HL-60 (cell line): ENCODE measurements at regions not wholly inside any gene's neighbourhood (a gene's known extent, or its start where the extent isn't known, plus 50 kb on each side); places are given as distances from the start of the nearest gene placed in this dataset.

Source experiments
- DNase-seq, 2 experiments: peaks; one replicate each; pipeline ENCODE4 v3.0.0-alpha.2; 2010 to 2020; ENCODE audit warnings: low read depth in 1 of 2, low spot score in 1 of 2
- H3K27ac ChIP-seq: fragments of 250-450 bp; sonication (Bioruptor Pico); replicated peaks from 2 replicates; pipeline ENCODE4 v1.5.1; 2020; ENCODE audit warnings: mild to moderate bottlenecking, moderate library complexity
- H3K27me3 ChIP-seq: fragments of 250-450 bp; sonication (Bioruptor Pico); 2 replicates; pipeline ENCODE4 v1.5.1; 2021; ENCODE audit warnings: mild to moderate bottlenecking, moderate library complexity; ENCODE audit not compliant: insufficient read depth, poor library complexity, severe bottlenecking
- H3K4me3 ChIP-seq: replicated peaks from 2 replicates; pipeline ENCODE4 v1.5.1; 2011; ENCODE audit warnings: mild to moderate bottlenecking, control low read depth, low read length; ENCODE audit not compliant: insufficient read depth
- GABPA ChIP-seq: IDR thresholded peaks from 2 replicates; pipeline ENCODE4 v1.6.1; 2012; ENCODE audit warnings: low read depth
- POLR2AphosphoS5 ChIP-seq: IDR thresholded peaks from 2 replicates; pipeline ENCODE4 v1.6.1; 2012; ENCODE audit warnings: low read depth
- SPI1 ChIP-seq: IDR thresholded peaks from 2 replicates; pipeline ENCODE4 v1.6.1; 2012; ENCODE audit warnings: low read depth, mild to moderate bottlenecking, borderline replicate concordance
- TF ChIP-seq, protein P1 (sequence below): IDR thresholded peaks from 2 replicates; pipeline ENCODE4 v1.6.1; 2012; ENCODE audit warnings: low read depth; ENCODE audit not compliant: insufficient replicate concordance
- TF ChIP-seq, protein P2 (sequence below): IDR thresholded peaks from one replicate; pipeline ENCODE4 v1.5.1; 2011; ENCODE audit warnings: low read length, control low read depth, inconsistent platforms; ENCODE audit not compliant: insufficient read depth

DNA sequence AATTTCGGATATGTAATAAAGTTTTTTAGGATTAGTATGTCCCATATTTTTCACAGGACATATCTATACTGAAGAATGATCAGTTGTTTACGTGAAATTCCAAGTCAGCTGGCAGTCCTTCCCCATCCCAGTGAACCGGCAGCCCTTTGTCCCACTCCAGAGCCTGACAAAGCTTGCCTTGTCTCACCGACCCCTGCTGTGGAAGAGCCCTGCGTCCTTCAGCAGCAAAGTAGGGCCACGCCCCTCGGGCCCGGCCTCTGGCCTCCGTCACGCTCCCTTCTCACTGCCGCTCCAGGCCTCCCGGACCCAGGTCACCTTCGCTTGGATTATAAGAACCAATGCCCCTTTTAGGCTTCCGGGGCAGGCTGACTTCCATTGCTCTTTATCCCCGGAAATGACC, 89.8 kb upstream of the TGIF1 start:
- DNase-seq: no peak
- Histone ChIP-seq H3K27ac (no peak overlapping the region), H3K4me3 (no peak overlapping the region), H3K27me3 (no peaks in the 10 kb centered on the region)
- TF ChIP-seq POLR2AphosphoS5 (no peak), SPI1 (no peak), GABPA (no peak)
- TF ChIP-seq, protein P1, sequence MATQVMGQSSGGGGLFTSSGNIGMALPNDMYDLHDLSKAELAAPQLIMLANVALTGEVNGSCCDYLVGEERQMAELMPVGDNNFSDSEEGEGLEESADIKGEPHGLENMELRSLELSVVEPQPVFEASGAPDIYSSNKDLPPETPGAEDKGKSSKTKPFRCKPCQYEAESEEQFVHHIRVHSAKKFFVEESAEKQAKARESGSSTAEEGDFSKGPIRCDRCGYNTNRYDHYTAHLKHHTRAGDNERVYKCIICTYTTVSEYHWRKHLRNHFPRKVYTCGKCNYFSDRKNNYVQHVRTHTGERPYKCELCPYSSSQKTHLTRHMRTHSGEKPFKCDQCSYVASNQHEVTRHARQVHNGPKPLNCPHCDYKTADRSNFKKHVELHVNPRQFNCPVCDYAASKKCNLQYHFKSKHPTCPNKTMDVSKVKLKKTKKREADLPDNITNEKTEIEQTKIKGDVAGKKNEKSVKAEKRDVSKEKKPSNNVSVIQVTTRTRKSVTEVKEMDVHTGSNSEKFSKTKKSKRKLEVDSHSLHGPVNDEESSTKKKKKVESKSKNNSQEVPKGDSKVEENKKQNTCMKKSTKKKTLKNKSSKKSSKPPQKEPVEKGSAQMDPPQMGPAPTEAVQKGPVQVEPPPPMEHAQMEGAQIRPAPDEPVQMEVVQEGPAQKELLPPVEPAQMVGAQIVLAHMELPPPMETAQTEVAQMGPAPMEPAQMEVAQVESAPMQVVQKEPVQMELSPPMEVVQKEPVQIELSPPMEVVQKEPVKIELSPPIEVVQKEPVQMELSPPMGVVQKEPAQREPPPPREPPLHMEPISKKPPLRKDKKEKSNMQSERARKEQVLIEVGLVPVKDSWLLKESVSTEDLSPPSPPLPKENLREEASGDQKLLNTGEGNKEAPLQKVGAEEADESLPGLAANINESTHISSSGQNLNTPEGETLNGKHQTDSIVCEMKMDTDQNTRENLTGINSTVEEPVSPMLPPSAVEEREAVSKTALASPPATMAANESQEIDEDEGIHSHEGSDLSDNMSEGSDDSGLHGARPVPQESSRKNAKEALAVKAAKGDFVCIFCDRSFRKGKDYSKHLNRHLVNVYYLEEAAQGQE: no peak
- TF ChIP-seq, protein P2, sequence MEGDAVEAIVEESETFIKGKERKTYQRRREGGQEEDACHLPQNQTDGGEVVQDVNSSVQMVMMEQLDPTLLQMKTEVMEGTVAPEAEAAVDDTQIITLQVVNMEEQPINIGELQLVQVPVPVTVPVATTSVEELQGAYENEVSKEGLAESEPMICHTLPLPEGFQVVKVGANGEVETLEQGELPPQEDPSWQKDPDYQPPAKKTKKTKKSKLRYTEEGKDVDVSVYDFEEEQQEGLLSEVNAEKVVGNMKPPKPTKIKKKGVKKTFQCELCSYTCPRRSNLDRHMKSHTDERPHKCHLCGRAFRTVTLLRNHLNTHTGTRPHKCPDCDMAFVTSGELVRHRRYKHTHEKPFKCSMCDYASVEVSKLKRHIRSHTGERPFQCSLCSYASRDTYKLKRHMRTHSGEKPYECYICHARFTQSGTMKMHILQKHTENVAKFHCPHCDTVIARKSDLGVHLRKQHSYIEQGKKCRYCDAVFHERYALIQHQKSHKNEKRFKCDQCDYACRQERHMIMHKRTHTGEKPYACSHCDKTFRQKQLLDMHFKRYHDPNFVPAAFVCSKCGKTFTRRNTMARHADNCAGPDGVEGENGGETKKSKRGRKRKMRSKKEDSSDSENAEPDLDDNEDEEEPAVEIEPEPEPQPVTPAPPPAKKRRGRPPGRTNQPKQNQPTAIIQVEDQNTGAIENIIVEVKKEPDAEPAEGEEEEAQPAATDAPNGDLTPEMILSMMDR: no peak

DNA sequence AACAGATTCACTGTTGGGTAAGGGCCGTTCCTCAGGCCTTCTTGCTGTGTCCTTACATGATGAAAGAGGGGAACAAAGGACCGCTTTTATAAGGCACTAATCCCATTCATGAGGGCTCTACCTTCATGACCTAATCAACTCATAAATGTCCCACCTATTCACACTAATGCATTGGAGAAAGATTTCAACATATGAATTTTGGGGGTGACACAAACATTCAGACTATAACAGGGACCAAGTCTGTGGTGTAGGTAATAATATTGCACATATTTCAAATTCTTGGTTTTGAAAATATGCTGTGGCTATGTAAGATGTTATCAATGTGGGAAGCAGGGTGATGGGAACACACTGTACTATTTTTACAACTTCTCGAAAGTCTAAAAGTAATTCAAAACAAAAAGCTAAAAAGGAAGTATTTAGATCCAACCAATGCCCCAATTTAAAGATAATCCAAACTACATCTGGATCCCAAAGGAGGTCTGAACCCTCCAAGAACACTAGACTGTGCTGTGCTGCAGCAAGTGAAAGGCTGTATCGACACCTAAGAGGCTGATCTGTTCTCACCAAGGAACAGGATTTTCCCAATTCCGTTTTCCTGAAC, 82.4 kb upstream of the TGIF1 start:
- Histone ChIP-seq H3K27me3 (no peaks in the 10 kb centered on the region), H3K27ac (no peak overlapping the region), H3K4me3 (no peak overlapping the region)
- DNase-seq: no peak
- TF ChIP-seq POLR2AphosphoS5 (no peak), GABPA (no peak), SPI1 (no peak)
- TF ChIP-seq, protein P2: no peak
- TF ChIP-seq, protein P1: no peak

DNA sequence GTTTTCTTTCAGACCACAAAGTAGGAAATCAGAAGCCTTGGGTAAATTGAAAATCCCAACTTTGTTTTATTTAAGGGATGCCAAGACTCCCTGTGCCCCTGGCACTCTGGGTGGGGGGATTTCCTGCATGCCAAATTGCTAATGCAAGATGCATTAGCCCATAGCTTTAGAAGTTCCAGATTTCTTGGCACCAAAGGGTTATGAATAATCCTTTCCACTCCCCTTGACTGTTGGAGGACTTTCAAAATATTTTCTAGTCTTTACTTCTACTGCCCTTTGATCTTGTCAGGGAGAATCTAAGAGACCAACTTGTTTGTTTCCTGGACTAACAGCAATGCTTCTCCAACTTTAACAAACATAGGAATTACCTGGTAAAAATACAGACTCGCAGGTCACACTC, 81.8 kb upstream of the TGIF1 start:
- TF ChIP-seq POLR2AphosphoS5: no peak
- TF ChIP-seq SPI1: no peak
- TF ChIP-seq GABPA: no peak
- TF ChIP-seq, protein P1: no peak
- TF ChIP-seq, protein P2: no peak
- Histone ChIP-seq H3K27me3 (no peaks in the 10 kb centered on the region), H3K27ac (no peak overlapping the region), H3K4me3 (no peak overlapping the region)
- DNase-seq: no peak
